Activated T-cell treated with anti-CD3 and anti-CD28 coated beads, Interleukin-2, amount 50 U/mL, for 72 hours (primary cell): ENCODE measurements at regions not wholly inside any gene's neighbourhood (a gene's known extent, or its start where the extent isn't known, plus 50 kb on each side); places are given as distances from the start of the nearest gene placed in this dataset.

ENCODE experiments used
- ATAC-seq, 2 donors: fragments of 150-1000 bp; cut with Tn5 transposase; replicated peaks in 1 of 2; 2 replicates each; pipeline ENCODE4 v1.10.0; 2021; ENCODE audit warnings: moderate library complexity in 2 of 2, mild to moderate bottlenecking in 1 of 2
- DNase-seq, 2 donors: peaks; one replicate each; pipeline ENCODE4 v3.0.0; 2021 to 2022; ENCODE audit warnings: mixed read lengths in 1 of 2
- H3K27ac Mint-ChIP-seq: one replicate; pipeline ENCODE4 v1.8.0; 2022; ENCODE audit warnings: mild to moderate bottlenecking, moderate library complexity, mixed read lengths
- H3K27me3 Mint-ChIP-seq: one replicate; pipeline ENCODE4 v1.8.0; 2022; ENCODE audit warnings: low read depth, mixed read lengths
- H3K36me3 Mint-ChIP-seq, 2 donors: one replicate each; pipeline ENCODE4 v1.8.0; 2022; ENCODE audit warnings: mixed read lengths in 2 of 2, mild to moderate bottlenecking in 1 of 2; ENCODE audit not compliant: insufficient read depth in 2 of 2
- H3K4me1 Mint-ChIP-seq: one replicate; pipeline ENCODE4 v1.8.0; 2022; ENCODE audit warnings: low read depth, mixed read lengths
- H3K4me3 Mint-ChIP-seq, 2 donors: one replicate each; pipeline ENCODE4 v1.8.0; 2022; ENCODE audit warnings: mild to moderate bottlenecking in 2 of 2, mixed read lengths in 2 of 2, moderate library complexity in 2 of 2
- H3K9me3 Mint-ChIP-seq, 2 donors: one replicate each; pipeline ENCODE4 v1.8.0; 2022; ENCODE audit warnings: mixed read lengths in 2 of 2

GRCh38 chr16:9679213-9679767 is 502.9 kb downstream of the GRIN2A start:
- no peaks in the 10 kb centered on the region for H3K27me3 Mint-ChIP-seq
- H3K4me3 Mint-ChIP-seq: no peak overlapping the region
- DNase-seq (no peak), ATAC-seq (no peak)
- H3K4me1 Mint-ChIP-seq: no peaks in the 10 kb centered on the region
- H3K27ac Mint-ChIP-seq: no peak overlapping the region
- peaks cover 0 to 5% of the 10 kb centered on the region in 2 donors for H3K36me3 Mint-ChIP-seq
- peaks cover 0 to 7% of the 10 kb centered on the region in 2 donors for H3K9me3 Mint-ChIP-seq

GRCh38 chr16:9680019-9680655 is 502.1 kb downstream of the GRIN2A start:
- no peak for DNase-seq
- no peak for ATAC-seq
- Mint-ChIP-seq H3K27me3 (no peaks in the 10 kb centered on the region), H3K9me3 (peaks cover 0 to 7% of the 10 kb centered on the region in 2 donors), H3K36me3 (peaks cover 0 to 5% of the 10 kb centered on the region in 2 donors), H3K4me3 (no peak overlapping the region), H3K27ac (no peak overlapping the region), H3K4me1 (no peaks in the 10 kb centered on the region)

DNA sequence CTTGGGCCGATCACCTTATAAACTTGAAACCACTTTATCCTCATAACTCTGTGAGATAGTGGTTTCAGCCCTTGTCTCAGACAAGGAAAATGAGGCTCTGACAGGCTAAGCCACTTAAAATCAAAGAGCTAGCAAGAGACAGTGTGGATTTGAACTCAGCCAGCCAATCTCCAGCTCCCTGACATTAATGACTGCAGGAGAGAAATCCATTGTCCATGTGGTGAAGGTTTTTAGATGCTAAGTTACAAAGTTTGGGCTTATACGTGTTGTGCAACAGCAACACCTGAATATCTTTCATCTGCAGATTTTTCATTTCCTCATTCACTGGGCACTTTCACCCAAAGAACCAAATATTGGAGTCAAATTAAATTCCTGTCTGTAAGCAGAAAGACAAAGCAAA is 501.3 kb downstream of the GRIN2A start:
- H3K4me3 Mint-ChIP-seq: no peak overlapping the region
- H3K27me3 Mint-ChIP-seq: no peaks in the 10 kb centered on the region
- H3K9me3 Mint-ChIP-seq: peaks cover 1 to 7% of the 10 kb centered on the region in 2 donors
- peaks cover 0 to 5% of the 10 kb centered on the region in 2 donors for H3K36me3 Mint-ChIP-seq
- DNase-seq (no peak), ATAC-seq (no peak)
- H3K27ac Mint-ChIP-seq: no peak overlapping the region
- H3K4me1 Mint-ChIP-seq: no peaks in the 10 kb centered on the region

DNA sequence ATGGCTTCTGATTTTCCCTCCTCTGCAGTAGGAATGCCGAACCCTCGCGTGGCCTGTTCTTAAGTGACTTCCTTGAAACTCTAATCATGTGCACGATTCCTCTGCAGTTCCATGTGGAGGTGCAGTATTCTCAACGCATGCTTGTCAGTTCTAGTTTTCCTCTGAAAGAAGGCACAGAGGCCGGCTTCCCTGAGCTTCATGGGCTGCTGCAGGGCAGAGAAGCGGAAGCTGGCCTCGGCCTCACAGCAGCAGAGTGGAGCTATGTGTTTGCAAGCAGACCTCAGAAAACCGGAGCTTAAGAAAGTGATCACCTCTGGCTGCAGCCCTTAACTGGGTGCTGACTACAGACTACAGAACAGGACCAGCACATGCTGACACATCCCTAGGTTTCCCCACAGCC is 500.7 kb downstream of the GRIN2A start:
- peaks cover 1 to 7% of the 10 kb centered on the region in 2 donors for H3K9me3 Mint-ChIP-seq
- no peaks in the 10 kb centered on the region for H3K27me3 Mint-ChIP-seq
- H3K4me1 Mint-ChIP-seq: no peaks in the 10 kb centered on the region
- H3K4me3 Mint-ChIP-seq: no peak overlapping the region
- H3K36me3 Mint-ChIP-seq: peaks cover 0 to 5% of the 10 kb centered on the region in 2 donors
- ATAC-seq: no peak
- no peak overlapping the region for H3K27ac Mint-ChIP-seq
- no peak for DNase-seq

DNA sequence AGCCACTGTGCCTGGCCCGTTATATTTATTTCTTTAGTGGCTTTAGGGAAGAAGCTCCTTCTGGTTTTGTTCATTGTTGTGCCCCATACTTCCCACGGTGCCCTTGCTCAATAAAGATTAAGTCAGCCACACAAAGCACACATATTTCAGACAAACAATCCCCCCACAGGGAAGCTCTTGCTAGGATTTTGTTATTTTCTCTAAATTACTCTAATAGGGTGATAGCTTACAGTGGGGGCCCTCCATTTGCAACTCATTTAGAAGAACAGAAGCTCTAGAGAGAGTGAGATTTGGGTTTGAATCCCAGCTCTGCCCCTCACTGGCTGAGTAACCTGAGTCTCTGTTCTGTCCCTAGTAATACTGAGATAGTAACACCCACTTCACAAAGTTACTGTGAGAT is 499.9 kb downstream of the GRIN2A start:
- peaks cover 1 to 7% of the 10 kb centered on the region in 2 donors for H3K9me3 Mint-ChIP-seq
- DNase-seq: no peak

GRCh38 chr16:9683677-9684076 is 498.6 kb downstream of the GRIN2A start:
- no peak for DNase-seq
- Mint-ChIP-seq H3K4me3 (no peak overlapping the region), H3K27me3 (no peaks in the 10 kb centered on the region), H3K4me1 (no peaks in the 10 kb centered on the region), H3K9me3 (peaks cover 4 to 7% of the 10 kb centered on the region in 2 donors), H3K36me3 (peaks cover 0 to 5% of the 10 kb centered on the region in 2 donors), H3K27ac (no peak overlapping the region)
- ATAC-seq: no peak

More for the DNA sequence above, 499.9 kb downstream of the GRIN2A start:
- H3K27ac Mint-ChIP-seq: no peak overlapping the region
- no peak for ATAC-seq
- peaks cover 0 to 5% of the 10 kb centered on the region in 2 donors for H3K36me3 Mint-ChIP-seq
- H3K27me3 Mint-ChIP-seq: no peaks in the 10 kb centered on the region
- H3K4me3 Mint-ChIP-seq: no peak overlapping the region
- no peaks in the 10 kb centered on the region for H3K4me1 Mint-ChIP-seq

- ATAC-seq (no peak), DNase-seq (no peak)
- no peak overlapping the region for H3K27ac Mint-ChIP-seq
- no peaks in the 10 kb centered on the region for H3K27me3 Mint-ChIP-seq
- no peak overlapping the region for H3K4me3 Mint-ChIP-seq
- peaks cover 4 to 7% of the 10 kb centered on the region in 2 donors for H3K9me3 Mint-ChIP-seq
- H3K36me3 Mint-ChIP-seq: peaks cover 0 to 5% of the 10 kb centered on the region in 2 donors
- H3K4me1 Mint-ChIP-seq: no peaks in the 10 kb centered on the region
Measured at GRCh38 chr16:9687737-9688319, 494.4 kb downstream of the GRIN2A start.

GRCh38 chr16:9689597-9689996 is 492.6 kb downstream of the GRIN2A start:
- H3K4me3 Mint-ChIP-seq: no peak overlapping the region

DNA sequence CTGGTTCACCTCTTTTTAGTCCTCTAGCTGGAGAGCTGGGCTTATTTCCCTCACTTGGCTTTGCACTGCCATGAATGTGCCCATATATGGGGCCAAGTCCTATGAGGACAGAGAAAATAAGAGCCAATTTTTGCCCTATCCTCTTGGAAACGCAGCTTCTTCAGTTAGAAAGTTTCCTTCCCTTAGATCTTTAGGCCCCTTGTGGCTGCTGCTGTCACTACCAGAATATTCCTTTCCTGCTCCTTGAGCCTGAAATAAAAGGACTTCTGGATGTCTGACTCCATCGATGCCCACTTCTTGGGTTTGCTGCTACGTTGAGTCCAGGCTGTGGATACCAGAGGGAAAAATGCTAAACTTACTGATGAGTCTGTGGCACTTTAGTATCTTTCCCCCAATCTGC is 487.1 kb downstream of the GRIN2A start:
- H3K27ac Mint-ChIP-seq: no peak overlapping the region
- H3K4me3 Mint-ChIP-seq: no peak overlapping the region
- DNase-seq (no peak), ATAC-seq (no peak)
- H3K9me3 Mint-ChIP-seq: peaks cover 1 to 2% of the 10 kb centered on the region in 2 donors
- no peaks in the 10 kb centered on the region for H3K4me1 Mint-ChIP-seq
- H3K27me3 Mint-ChIP-seq: no peaks in the 10 kb centered on the region
- no peaks in the 10 kb centered on the region for H3K36me3 Mint-ChIP-seq

More at GRCh38 chr16:9689597-9689996, 492.6 kb downstream of the GRIN2A start:
- Mint-ChIP-seq H3K27ac (no peak overlapping the region), H3K27me3 (no peaks in the 10 kb centered on the region), H3K9me3 (peaks cover 0 to 4% of the 10 kb centered on the region in 2 donors), H3K4me1 (no peaks in the 10 kb centered on the region), H3K36me3 (no peaks in the 10 kb centered on the region)
- ATAC-seq: no peak
- DNase-seq: no peak
